ENCODE measurements at regions not wholly inside any gene's neighbourhood (a gene's known extent, or its start where the extent isn't known, plus 50 kb on each side); places are given as distances from the start of the nearest gene placed in this dataset.

DNA sequence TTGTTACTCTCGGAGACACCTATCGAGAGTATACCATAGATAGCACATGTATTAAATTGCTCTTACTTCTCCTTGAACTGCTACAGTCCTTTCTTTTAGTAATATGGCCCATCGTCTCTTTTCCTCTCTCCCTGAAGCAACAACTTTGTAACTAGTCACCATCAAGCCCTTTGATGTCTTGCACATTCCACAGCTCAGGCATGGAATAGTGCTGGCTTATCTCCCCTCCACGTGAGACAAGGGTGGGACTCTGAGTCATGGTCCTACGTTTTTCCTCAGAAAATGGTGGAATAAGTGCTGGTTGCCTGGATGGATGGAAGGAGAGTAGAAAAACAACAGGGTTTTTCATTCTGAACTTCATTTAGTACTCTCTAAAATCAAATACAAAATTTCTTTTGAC lies 163.3 kb upstream of the MBNL1 start:
- TF ChIP-seq EZH2 (IDR thresholded peaks at IDR 0.05; ENCODE audit: insufficient read depth, poor library complexity, severe bottlenecking) (no peak), EZH2phosphoT487 (IDR thresholded peaks at IDR 0.05; ENCODE audit: insufficient read depth, low read depth) (no peak)

Measured in GM23248 (cell line).